Astrocyte (in vitro differentiated cells and primary cell): ENCODE measurements at regions not wholly inside any gene's neighbourhood (a gene's known extent, or its start where the extent isn't known, plus 50 kb on each side); places are given as distances from the start of the nearest gene placed in this dataset.

ENCODE experiments used
- CTCF ChIP-seq: IDR thresholded peaks from 2 replicates; pipeline ENCODE4 v1.5.1; 2011; ENCODE audit warnings: low read depth, mild to moderate bottlenecking, inconsistent platforms, low read length, moderate library complexity; ENCODE audit not compliant: insufficient read depth
- EZH2 ChIP-seq: IDR thresholded peaks from 2 replicates; pipeline ENCODE4 v1.6.1; 2012; ENCODE audit warnings: mild to moderate bottlenecking, low read length, inconsistent platforms; ENCODE audit not compliant: insufficient read depth

- TF ChIP-seq CTCF (no peak), EZH2 (no peak)
Observed at GRCh38 chr20:50277460-50278376, 87.1 kb downstream of the CEBPB start.
